Common myeloid progenitor, CD34-positive (primary cell): ENCODE measurements at regions not wholly inside any gene's neighbourhood (a gene's known extent, or its start where the extent isn't known, plus 50 kb on each side); places are given as distances from the start of the nearest gene placed in this dataset.

Experiments used
- CTCF ChIA-PET: fragments of 350-600 bp; sonication (Branson Sonifier 250); formaldehyde crosslinking; loops from one replicate; lab custom pipeline; 2021; ENCODE audit warnings: antibody characterized with exemption; lab: Charles Lee
- POLR2A ChIA-PET: fragments of 350-600 bp; sonication (Branson Sonifier 250); formaldehyde crosslinking; loops from one replicate; lab custom pipeline; 2021; ENCODE audit warnings: antibody characterized with exemption; lab: Charles Lee
- DNase-seq, 3 donors: peaks; one replicate each; pipeline versions ENCODE4 v3.0.0 to v3.0.0-alpha.2; 2013
- H3K27ac ChIP-seq, 2 experiments: 1 replicate in 1 of 2; 2 replicates in 1 of 2; pipeline ENCODE4 v1.7.0; 2013; ENCODE audit warnings: inconsistent platforms in 2 of 2, low read length in 2 of 2, mild to moderate bottlenecking in 2 of 2, low read depth in 1 of 2, moderate library complexity in 1 of 2; ENCODE audit not compliant: severe bottlenecking in 2 of 2, insufficient read depth in 1 of 2, poor library complexity in 1 of 2
- H3K27me3 ChIP-seq, 5 experiments: replicated peaks in 2 of 5; 1 replicate in 3 of 5; 2 replicates in 2 of 5; pipeline versions ENCODE4 v1.6.1 to v1.7.0; 2013; ENCODE audit warnings: low read length in 4 of 5, mild to moderate bottlenecking in 2 of 5, moderate library complexity in 2 of 5, inconsistent platforms in 1 of 5; ENCODE audit not compliant: insufficient read depth in 5 of 5, control insufficient read depth in 4 of 5
- H3K36me3 ChIP-seq, 4 experiments: 1 replicate in 2 of 4; 2 replicates in 2 of 4; pipeline versions ENCODE4 v1.6.1 to v1.7.0; 2013; ENCODE audit warnings: low read length in 3 of 4, control low read depth in 1 of 4, mild to moderate bottlenecking in 1 of 4; ENCODE audit not compliant: control insufficient read depth in 4 of 4, insufficient read depth in 4 of 4
- H3K4me1 ChIP-seq, 4 experiments: 1 replicate in 3 of 4; 2 replicates in 1 of 4; pipeline versions ENCODE4 v1.6.1 to v1.7.1; 2013; ENCODE audit warnings: low read length in 3 of 4, mild to moderate bottlenecking in 3 of 4, control low read depth in 1 of 4, inconsistent platforms in 1 of 4, moderate library complexity in 1 of 4; ENCODE audit not compliant: control insufficient read depth in 4 of 4, insufficient read depth in 4 of 4; ENCODE audit errors: control extremely low read depth in 1 of 4
- H3K4me3 ChIP-seq, 7 experiments: 1 replicate in 4 of 7; 2 replicates in 3 of 7; pipeline versions ENCODE4 v1.5.1 to v1.7.0; 2013; ENCODE audit warnings: mild to moderate bottlenecking in 7 of 7, low read length in 6 of 7, moderate library complexity in 6 of 7, inconsistent platforms in 2 of 7, low read depth in 2 of 7, control low read depth in 1 of 7; ENCODE audit not compliant: insufficient read depth in 4 of 7, control insufficient read depth in 1 of 7; ENCODE audit errors: extremely low read depth in 1 of 7
- H3K9me3 ChIP-seq, 5 experiments: 1 replicate in 4 of 5; 2 replicates in 1 of 5; pipeline versions ENCODE4 v1.6.1 to v1.7.1; 2013; ENCODE audit warnings: low read length in 4 of 5, mild to moderate bottlenecking in 2 of 5, inconsistent platforms in 1 of 5, low read depth in 1 of 5, moderate library complexity in 1 of 5; ENCODE audit not compliant: control insufficient read depth in 4 of 5, insufficient read depth in 2 of 5; ENCODE audit errors: control extremely low read depth in 1 of 5
- WGBS: methylation state at CpG from one replicate; pipeline ENCODE4 v1.1.5; 2013; ENCODE audit not compliant: insufficient coverage; 5-methylcytosine and 5-hydroxymethylcytosine counted together

DNA sequence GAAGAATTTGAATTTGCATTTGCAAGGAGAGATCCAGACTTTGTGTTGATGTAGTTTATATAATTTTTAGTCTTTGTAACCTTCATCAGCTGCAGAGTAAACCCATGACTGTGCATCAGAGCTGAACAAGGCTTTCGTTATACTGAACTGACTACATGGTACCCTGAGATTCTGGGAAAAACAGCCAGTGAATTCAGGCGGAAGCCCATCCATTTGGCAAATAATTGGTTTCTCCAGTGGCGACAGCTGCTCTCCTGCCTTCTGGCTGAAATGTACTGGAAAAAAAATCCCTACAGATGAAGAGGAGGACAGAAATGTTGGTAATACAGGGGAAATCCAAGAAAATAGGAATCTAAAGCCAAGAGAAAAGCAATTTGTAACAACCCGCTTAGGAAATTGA, 657.5 kb upstream of the CDH7 start:
- Histone ChIP-seq H3K36me3 (no peaks in the 10 kb centered on the region), H3K4me1 (no peaks in the 10 kb centered on the region), H3K4me3 (no peak overlapping the region), H3K27me3 (no peaks in the 10 kb centered on the region), H3K9me3 (no peaks in the 10 kb centered on the region), H3K27ac (no peak overlapping the region)
- WGBS, result 93% methylated on average over 3 of the region's 4 CpGs
- DNase-seq, result no peak
- ChIA-PET POLR2A (no interaction called here), CTCF (no interaction called here)

DNA sequence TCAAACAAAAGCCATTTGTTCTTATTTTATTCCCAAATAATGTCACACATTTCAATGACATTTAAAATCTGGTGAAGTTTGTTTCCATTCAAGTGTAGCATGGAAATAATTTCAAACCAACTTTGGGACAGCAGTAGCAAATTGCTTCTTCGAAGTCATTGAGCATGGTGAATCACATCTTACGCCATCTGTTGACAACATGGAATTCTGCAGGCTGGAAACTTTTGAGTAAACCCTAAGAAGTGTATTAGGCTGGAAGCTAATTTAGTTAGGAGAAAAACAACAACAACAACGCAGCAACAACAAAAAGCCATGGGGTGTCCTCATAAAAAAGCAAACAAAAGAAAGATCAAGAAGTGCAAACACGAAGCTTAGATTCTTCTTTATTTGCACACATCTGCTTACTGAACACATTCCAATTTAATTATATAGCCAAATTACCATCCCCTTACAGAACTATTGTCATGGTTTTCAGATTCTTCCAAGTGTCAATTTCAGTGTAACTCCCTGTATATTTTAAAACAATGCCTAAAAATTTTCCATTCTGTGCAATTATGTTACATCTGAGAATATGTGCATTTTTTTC, 659.0 kb upstream of the CDH7 start:
- no peak overlapping the region for H3K27ac ChIP-seq
- H3K36me3 ChIP-seq, result no peaks in the 10 kb centered on the region
- DNase-seq, result peak; percentile 16 to 44 (median 36)
- no peak overlapping the region for H3K4me3 ChIP-seq
- no peaks in the 10 kb centered on the region for H3K4me1 ChIP-seq
- ChIA-PET POLR2A (no interaction called here), CTCF (no interaction called here)
- 25% methylated on average over 1 of the region's 4 CpGs for WGBS
- no peaks in the 10 kb centered on the region for H3K27me3 ChIP-seq
- H3K9me3 ChIP-seq, result no peaks in the 10 kb centered on the region

DNA sequence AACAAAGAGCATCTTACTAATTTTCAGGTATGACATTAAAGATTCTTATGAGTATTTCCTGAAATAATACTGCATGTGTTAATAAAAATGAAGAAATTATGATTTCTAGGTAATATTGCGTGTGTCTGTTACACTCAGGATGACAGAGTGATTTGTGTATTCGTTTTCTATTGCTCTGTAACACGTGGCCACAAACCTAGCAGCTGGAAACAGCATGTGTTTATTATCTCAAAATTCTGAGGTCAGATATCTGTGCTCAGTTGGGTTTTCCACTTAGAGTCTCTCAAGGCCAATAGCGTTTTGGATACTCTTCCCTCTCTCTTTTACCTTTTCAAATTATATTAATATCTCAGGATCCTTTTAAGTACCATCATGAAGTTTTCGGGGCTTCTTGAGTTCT, 667.9 kb upstream of the CDH7 start:
- 96% methylated on average over 3 of the region's 5 CpGs for WGBS
- no peaks in the 10 kb centered on the region for H3K36me3 ChIP-seq
- DNase-seq, result no peak
- H3K27ac ChIP-seq, result no peak overlapping the region
- no peaks in the 10 kb centered on the region for H3K4me1 ChIP-seq
- H3K9me3 ChIP-seq, result no peaks in the 10 kb centered on the region
- CTCF ChIA-PET, result no interaction called here
- H3K27me3 ChIP-seq, result no peaks in the 10 kb centered on the region
- POLR2A ChIA-PET, result no interaction called here
- H3K4me3 ChIP-seq, result no peak overlapping the region

DNA sequence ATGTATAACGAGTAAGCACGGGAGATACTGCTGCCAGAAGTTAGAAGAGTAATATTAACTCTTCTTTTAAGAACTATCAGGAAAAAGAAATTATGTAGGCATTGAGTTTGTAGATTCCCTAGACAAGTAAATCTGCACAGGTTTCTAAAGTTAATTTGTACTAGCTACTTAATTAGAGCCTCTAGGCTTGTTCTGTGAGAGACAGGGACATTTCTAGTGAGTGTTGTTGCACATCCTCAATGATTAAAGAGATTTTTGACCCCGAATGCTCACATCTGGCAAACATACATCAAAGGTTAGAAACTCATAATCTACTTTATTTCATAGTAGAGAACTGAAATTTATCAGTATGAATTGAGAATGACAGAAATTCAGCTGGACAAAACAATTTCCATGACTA, 669.0 kb upstream of the CDH7 start:
- Histone ChIP-seq H3K4me3 (no peak overlapping the region), H3K4me1 (no peaks in the 10 kb centered on the region)
- POLR2A ChIA-PET, result no interaction called here

DNA sequence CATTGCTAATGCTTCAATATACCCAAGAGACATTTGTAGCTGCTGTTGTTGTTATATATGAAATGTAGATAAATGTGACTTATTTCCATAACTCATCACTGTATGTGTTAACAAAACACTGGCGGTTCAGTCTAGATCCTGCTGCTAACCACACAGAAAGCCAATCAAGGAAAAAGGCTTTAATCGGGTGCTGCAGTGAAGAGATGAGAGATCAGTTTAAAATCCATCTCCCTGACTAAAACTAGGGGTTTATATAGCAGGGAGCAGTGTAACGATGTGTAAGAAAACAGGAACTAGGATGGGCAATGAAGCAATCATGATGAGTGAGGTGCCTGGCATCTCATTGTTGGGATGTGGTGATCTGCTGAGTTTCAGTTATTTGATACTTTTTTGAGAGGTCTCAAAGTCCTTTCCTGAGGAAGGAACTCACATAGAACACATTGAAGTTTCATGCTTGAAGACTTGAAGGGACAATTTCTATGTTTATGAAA, 677.7 kb upstream of the CDH7 start:
- no peaks in the 10 kb centered on the region for H3K4me1 ChIP-seq
- no peak overlapping the region for H3K4me3 ChIP-seq
- no peak for DNase-seq
- ChIA-PET POLR2A (no interaction called here), CTCF (no interaction called here)
- H3K36me3 ChIP-seq, result no peaks in the 10 kb centered on the region
- WGBS, result 80% methylated on average over 1 of the region's 3 CpGs
- peaks cover 0 to 4% (median 0%) of the 10 kb centered on the region in 5 experiments for H3K9me3 ChIP-seq
- no peaks in the 10 kb centered on the region for H3K27me3 ChIP-seq
- H3K27ac ChIP-seq, result no peak overlapping the region

More for the DNA sequence above, 669.0 kb upstream of the CDH7 start:
- no peak for DNase-seq
- Histone ChIP-seq H3K9me3 (no peaks in the 10 kb centered on the region), H3K27ac (no peak overlapping the region), H3K27me3 (no peaks in the 10 kb centered on the region), H3K36me3 (no peaks in the 10 kb centered on the region)
- CTCF ChIA-PET, result no interaction called here
- 100% methylated on average over 1 of the region's 3 CpGs for WGBS

DNA sequence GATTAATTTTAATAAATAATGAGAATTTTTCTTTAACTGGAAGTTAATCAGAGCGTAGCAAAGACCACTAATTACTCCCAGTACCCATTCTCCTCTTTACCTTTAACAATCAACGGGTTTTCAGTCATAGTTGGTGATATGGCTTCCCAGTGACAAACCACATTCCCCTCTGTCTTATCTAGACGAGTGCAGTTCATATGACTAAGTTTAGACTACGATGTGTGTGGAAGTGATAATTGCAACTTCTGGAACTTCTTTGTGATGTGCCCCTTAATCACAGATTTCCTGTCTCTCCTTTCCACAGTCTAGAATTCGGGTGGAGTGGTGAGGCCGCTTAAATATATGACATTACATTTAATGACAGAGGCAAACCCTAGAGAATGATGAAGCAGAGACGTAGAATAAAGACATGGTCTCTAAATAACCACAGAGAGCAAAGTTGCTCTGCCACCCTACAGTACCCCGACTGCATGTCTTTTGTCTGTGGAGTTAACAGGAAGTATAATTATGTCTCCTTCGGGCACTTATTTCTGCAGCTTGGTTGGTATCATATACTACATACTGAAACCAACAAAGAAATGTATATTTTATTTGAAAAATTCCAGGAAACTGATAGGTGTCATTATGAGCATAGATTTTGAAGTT, 693.3 kb upstream of the CDH7 start:
- WGBS, result 70% methylated on average over 2 of the region's 9 CpGs
- ChIA-PET POLR2A (no interaction called here), CTCF (interaction anchor here (1.3 kb wide), 1 partner anchor 12 kb away, joined by 3 read pairs; no protein-coding TSS in a partner anchor)
- Histone ChIP-seq H3K4me1 (peaks cover 0 to 2% (median 0%) of the 10 kb centered on the region in 4 experiments), H3K36me3 (no peaks in the 10 kb centered on the region), H3K9me3 (no peaks in the 10 kb centered on the region), H3K27ac (no peak overlapping the region), H3K27me3 (no peaks in the 10 kb centered on the region), H3K4me3 (peak overlapping the region in 4 of 7 experiments; percentile 19 to 78 (median 56))
- DNase-seq, result peak; percentile 2 to 49 (median 25)

DNA sequence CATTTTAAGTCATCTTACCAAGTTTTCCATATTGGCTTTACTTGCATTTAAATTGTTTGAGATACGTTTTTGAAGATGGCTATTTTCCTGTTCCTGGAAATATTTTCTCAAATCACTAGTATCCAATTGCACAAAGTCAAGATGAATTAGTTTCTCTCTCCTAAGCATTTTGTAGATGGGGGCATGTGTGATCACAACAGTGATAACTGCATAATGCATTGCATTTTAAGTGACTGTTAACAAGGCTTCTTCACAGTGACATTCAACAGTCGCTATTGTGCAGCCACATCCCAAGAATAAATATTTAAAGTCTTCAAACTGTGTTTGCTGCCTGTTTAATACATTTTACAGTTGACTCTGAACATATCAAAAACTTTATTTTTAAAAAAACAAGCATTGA, 694.2 kb upstream of the CDH7 start:
- no CpG with 5 or more reads among the region's 2 CpGs for WGBS
- H3K27me3 ChIP-seq, result no peaks in the 10 kb centered on the region
- H3K36me3 ChIP-seq, result no peaks in the 10 kb centered on the region
- H3K27ac ChIP-seq, result no peak overlapping the region
- H3K4me1 ChIP-seq, result peaks cover 0 to 2% (median 0%) of the 10 kb centered on the region in 4 experiments
- DNase-seq, result no peak
- POLR2A ChIA-PET, result no interaction called here
- no peaks in the 10 kb centered on the region for H3K9me3 ChIP-seq
- no peak overlapping the region for H3K4me3 ChIP-seq
- CTCF ChIA-PET, result no interaction called here
